DMS79 treated with DMSO at 0.1 percent for 48 hours (cell line): ENCODE measurements at regions not wholly inside any gene's neighbourhood (a gene's known extent, or its start where the extent isn't known, plus 50 kb on each side); places are given as distances from the start of the nearest gene placed in this dataset.
"Not testable (repeated sequence)": the region's sequence is repeated elsewhere in the genome, so short reads cannot be mapped to it uniquely, and the experiment has no call there.

Experiments used
- DNase-seq: peaks from one replicate; lab custom pipeline; 2025; lab: John Stamatoyannopoulos, UW

- DNase-seq, result no peak
These were observed 604.1 kb upstream of the TLE4 start for GRCh38 chr9:78967596-78968217.

GRCh38 chr9:78970375-78970774 is 601.4 kb upstream of the TLE4 start:
- DNase-seq, result no peak

GRCh38 chr9:78971540-78971939 is 600.2 kb upstream of the TLE4 start:
- DNase-seq, result no peak

GRCh38 chr9:78972303-78972999 is 599.3 kb upstream of the TLE4 start:
- peak; percentile 89 for DNase-seq

- DNase-seq, result no peak
These were observed 597.9 kb upstream of the TLE4 start for GRCh38 chr9:78973907-78974306.

GRCh38 chr9:78982849-78983248 is 588.9 kb upstream of the TLE4 start:
- DNase-seq, result no peak

GRCh38 chr9:78985084-78985738 is 586.6 kb upstream of the TLE4 start:
- no peak for DNase-seq

GRCh38 chr9:78986446-78986845 is 585.3 kb upstream of the TLE4 start:
- no peak for DNase-seq

GRCh38 chr9:78989031-78989658 is 582.6 kb upstream of the TLE4 start:
- DNase-seq, result no peak

GRCh38 chr9:78994471-78994870 is 577.3 kb upstream of the TLE4 start:
- no peak for DNase-seq

- not testable (repeated sequence) for DNase-seq
These were observed 576.8 kb upstream of the TLE4 start for GRCh38 chr9:78994974-78995373.

GRCh38 chr9:78997296-78997695 is 574.5 kb upstream of the TLE4 start:
- DNase-seq, result no peak

GRCh38 chr9:79000230-79001002 is 571.3 kb upstream of the TLE4 start:
- DNase-seq, result no peak

GRCh38 chr9:79001012-79001411 is 570.8 kb upstream of the TLE4 start:
- no peak for DNase-seq

GRCh38 chr9:79003514-79003913 is 568.3 kb upstream of the TLE4 start:
- DNase-seq, result no peak

- no peak for DNase-seq
These were observed 567.7 kb upstream of the TLE4 start for GRCh38 chr9:79004032-79004431.

- no peak for DNase-seq
These were observed 565.2 kb upstream of the TLE4 start for GRCh38 chr9:79006546-79006945.

GRCh38 chr9:79007701-79008483 is 563.9 kb upstream of the TLE4 start:
- DNase-seq, result no peak

- DNase-seq, result no peak
These were observed 562.8 kb upstream of the TLE4 start for GRCh38 chr9:79008916-79009315.

GRCh38 chr9:79011461-79011860 is 560.3 kb upstream of the TLE4 start:
- no peak for DNase-seq

GRCh38 chr9:79012561-79012960 is 559.2 kb upstream of the TLE4 start:
- DNase-seq, result no peak
